ENCODE measurements at regions not wholly inside any gene's neighbourhood (a gene's known extent, or its start where the extent isn't known, plus 50 kb on each side); places are given as distances from the start of the nearest gene placed in this dataset.

DNA sequence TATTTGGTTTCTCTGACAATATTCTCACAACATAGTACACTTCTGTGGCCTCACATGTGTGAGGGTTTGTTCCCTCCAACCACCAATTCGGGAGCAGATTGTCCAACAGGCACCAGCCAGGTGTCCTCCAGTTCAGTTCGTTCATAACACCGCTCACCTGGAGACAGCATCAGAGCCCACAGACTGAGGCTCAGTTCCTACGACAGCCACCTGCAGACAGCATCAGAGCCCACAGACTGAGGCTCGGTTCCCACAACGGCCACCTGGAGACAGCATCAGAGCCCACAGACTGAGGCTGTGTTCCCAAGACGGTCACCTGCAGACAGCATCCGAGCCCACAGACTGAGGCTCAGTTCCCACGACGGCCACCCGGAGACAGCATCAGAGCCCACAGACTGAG is 58.2 kb upstream of the SNTG2 start:
- H3K14ac ChIP-seq (ENCODE audit: insufficient read length): no peak overlapping the region
- no peak overlapping the region for H3K56ac ChIP-seq (replicated peaks; ENCODE audit: insufficient read length, low read depth, low read length)
- no peak overlapping the region for H4K5ac ChIP-seq (ENCODE audit: insufficient read length, low read depth, low read length)
- no peak for TF ChIP-seq PHF8 (conservative IDR thresholded peaks at IDR 0.05; ENCODE audit: low read depth, low read length)
- no peak for TF ChIP-seq JUN (IDR thresholded peaks at IDR 0.05; ENCODE audit: low read depth, low read length)
- H3K9me3 ChIP-seq (ENCODE audit: insufficient read depth in 2 of 2, low read depth in 1 of 2, low read length in 1 of 2): peaks cover 8 to 16% of the 10 kb centered on the region in 2 experiments
- peaks cover 3 to 24% (median 16%) of the 10 kb centered on the region in 4 experiments for H3K4me1 ChIP-seq (replicated peaks in 1 of 4; ENCODE audit: control insufficient read depth in 3 of 4, insufficient read depth in 4 of 4, low read length in 3 of 4)
- no peak for DNase-seq (ENCODE audit: low read depth in 1 of 2, low spot score in 2 of 2)
- 87% methylated on average over 7 of the region's 11 CpGs; no CpG with 5 or more reads in 1 of the 2 experiments for WGBS, 2 experiments (ENCODE audit: extremely low coverage in 1 of 2, insufficient coverage in 1 of 2, insufficient read length in 1 of 2, insufficient replicate concordance in 2 of 2, low coverage in 1 of 2, low lambda C conversion rate in 2 of 2, missing lambda C conversion rate in 1 of 2)
- H2AK5ac ChIP-seq (ENCODE audit: low read depth, low read length): no peak overlapping the region; the same call in 1 of the 2 replicates
- H3K23ac ChIP-seq (ENCODE audit: insufficient read length): no peak overlapping the region
- no peak overlapping the region for H3K9ac ChIP-seq (replicated peaks in 1 of 4; ENCODE audit: extremely low read depth in 1 of 4, low read depth in 3 of 4, low read length in 3 of 4)
- H3K27ac ChIP-seq (ENCODE audit: low read depth, low read length): no peak overlapping the region
- H3K23me2 ChIP-seq (ENCODE audit: low read depth, low read length): no peaks in the 10 kb centered on the region
- H2BK20ac ChIP-seq (ENCODE audit: low read length): no peak overlapping the region; the same call in 1 of the 2 replicates
- H2BK12ac ChIP-seq (ENCODE audit: low read depth, low read length): peak overlapping the region; percentile 83; the same call in 1 of the 2 replicates
- H3K4me2 ChIP-seq (ENCODE audit: insufficient read depth in 1 of 2, low read depth in 2 of 2, low read length in 2 of 2): no peak overlapping the region
- peak overlapping the region; percentile 77; the same call in 1 of the 2 replicates for H2BK5ac ChIP-seq (ENCODE audit: low read depth, low read length)
- ChIA-PET CTCF (ENCODE audit: partially characterized antibody) (no interaction called here), POLR2A (ENCODE audit: partially characterized antibody) (no interaction called here)
- no peaks in the 10 kb centered on the region for H3K79me2 ChIP-seq (ENCODE audit: control insufficient read depth in 1 of 2, insufficient read depth in 2 of 2, low read length in 2 of 2)
- no peak overlapping the region for H2BK120ac ChIP-seq (replicated peaks; ENCODE audit: low read depth, low read length)
- no peak overlapping the region for H4K91ac ChIP-seq (replicated peaks; ENCODE audit: insufficient read length, low read length)
- H2BK15ac ChIP-seq (ENCODE audit: low read length): peak overlapping the region; percentile 10; the same call in 1 of the 2 replicates
- no peak overlapping the region; the same call in 1 of the 2 replicates for H3K18ac ChIP-seq (ENCODE audit: extremely low read depth, low read length)
- no peak overlapping the region; the same call in 1 of the 2 replicates for H4K8ac ChIP-seq (ENCODE audit: extremely low read depth, insufficient read depth, low read length)
- H3K4ac ChIP-seq (replicated peaks; ENCODE audit: insufficient read length, low read depth, low read length): no peak overlapping the region
- H3K27me3 ChIP-seq (replicated peaks in 1 of 4; ENCODE audit: control insufficient read depth in 3 of 4, extremely low read depth in 1 of 4, insufficient read depth in 3 of 4, low read length in 3 of 4): no peaks in the 10 kb centered on the region; a peak in 1 of 7 replicates
- no peak for FAIRE-seq
- no peak overlapping the region for H2AFZ ChIP-seq (ENCODE audit: low read length)
- H3K79me1 ChIP-seq (ENCODE audit: low read depth, low read length): no peaks in the 10 kb centered on the region
- no peaks in the 10 kb centered on the region for H3K36me3 ChIP-seq (ENCODE audit: control insufficient read depth in 2 of 4, insufficient read depth in 4 of 4, low read length in 3 of 4)
- no peak overlapping the region for H3K4me3 ChIP-seq (ENCODE audit: extremely low read depth in 1 of 4, insufficient read depth in 2 of 4, low read depth in 3 of 4, low read length in 4 of 4)
- no peaks in the 10 kb centered on the region for H4K20me1 ChIP-seq (replicated peaks in 1 of 2; ENCODE audit: control insufficient read depth in 1 of 2, insufficient read depth in 2 of 2, low read length in 2 of 2)
